ENCODE measurements at regions not wholly inside any gene's neighbourhood (a gene's known extent, or its start where the extent isn't known, plus 50 kb on each side); places are given as distances from the start of the nearest gene placed in this dataset.
"Not testable (repeated sequence)": the region's sequence is repeated elsewhere in the genome, so short reads cannot be mapped to it uniquely, and the experiment has no call there.

- Mint-ChIP-seq H3K4me1 (ENCODE audit: unreplicated experiment) (peaks cover 64% of the 10 kb centered on the region), H3K27ac (ENCODE audit: unreplicated experiment) (peak overlapping the region; percentile 67), H3K9me3 (ENCODE audit: unreplicated experiment) (peaks cover 4% of the 10 kb centered on the region), H3K4me3 (ENCODE audit: unreplicated experiment) (no peak overlapping the region), H3K27me3 (ENCODE audit: unreplicated experiment) (no peaks in the 10 kb centered on the region), H3K36me3 (ENCODE audit: unreplicated experiment) (no peaks in the 10 kb centered on the region)
- no peak for DNase-seq (ENCODE audit: extremely low spot score, unreplicated experiment)
- TF ChIP-seq CTCF (IDR thresholded peaks at IDR 0.05): no peak
Observed at GRCh38 chr3:89955156-89955555, 847.7 kb downstream of the EPHA3 start.

GRCh38 chr3:89957451-89957850, 850.0 kb downstream of the EPHA3 start:
- DNase-seq (ENCODE audit: extremely low spot score, unreplicated experiment): no peak
- H3K27me3 Mint-ChIP-seq (ENCODE audit: unreplicated experiment): no peaks in the 10 kb centered on the region
- H3K4me1 Mint-ChIP-seq (ENCODE audit: unreplicated experiment): peaks cover 54% of the 10 kb centered on the region
- H3K27ac Mint-ChIP-seq (ENCODE audit: unreplicated experiment): peak overlapping the region; percentile 82
- H3K4me3 Mint-ChIP-seq (ENCODE audit: unreplicated experiment): peak overlapping the region; percentile 35
- H3K9me3 Mint-ChIP-seq (ENCODE audit: unreplicated experiment): peaks cover 4% of the 10 kb centered on the region
- no peaks in the 10 kb centered on the region for H3K36me3 Mint-ChIP-seq (ENCODE audit: unreplicated experiment)
- no peak for TF ChIP-seq CTCF (IDR thresholded peaks at IDR 0.05)

- H3K4me3 Mint-ChIP-seq (ENCODE audit: unreplicated experiment); H3K36me3 Mint-ChIP-seq (ENCODE audit: unreplicated experiment); H3K9me3 Mint-ChIP-seq (ENCODE audit: unreplicated experiment); DNase-seq (ENCODE audit: extremely low spot score, unreplicated experiment); H3K27me3 Mint-ChIP-seq (ENCODE audit: unreplicated experiment): not testable (repeated sequence)
- H3K4me1 Mint-ChIP-seq (ENCODE audit: unreplicated experiment): peaks cover 50% of the 10 kb centered on the region
- peak; percentile 31 for TF ChIP-seq CTCF (IDR thresholded peaks at IDR 0.05)
- peak overlapping the region; percentile 82 for H3K27ac Mint-ChIP-seq (ENCODE audit: unreplicated experiment)
Observed at GRCh38 chr3:89958163-89958562, 850.7 kb downstream of the EPHA3 start.

GRCh38 chr3:89964347-89964746, 856.9 kb downstream of the EPHA3 start:
- no peak for TF ChIP-seq CTCF (IDR thresholded peaks at IDR 0.05)
- Mint-ChIP-seq H3K36me3 (ENCODE audit: unreplicated experiment) (peaks cover 3% of the 10 kb centered on the region), H3K27ac (ENCODE audit: unreplicated experiment) (peak overlapping the region; percentile 85), H3K4me1 (ENCODE audit: unreplicated experiment) (peaks cover 34% of the 10 kb centered on the region), H3K9me3 (ENCODE audit: unreplicated experiment) (peaks cover 9% of the 10 kb centered on the region), H3K4me3 (ENCODE audit: unreplicated experiment) (no peak overlapping the region), H3K27me3 (ENCODE audit: unreplicated experiment) (no peaks in the 10 kb centered on the region)
- no peak for DNase-seq (ENCODE audit: extremely low spot score, unreplicated experiment)

GRCh38 chr3:89966877-89967665, 859.6 kb downstream of the EPHA3 start:
- Mint-ChIP-seq H3K27ac (ENCODE audit: unreplicated experiment) (no peak overlapping the region), H3K36me3 (ENCODE audit: unreplicated experiment) (peaks cover 3% of the 10 kb centered on the region), H3K4me1 (ENCODE audit: unreplicated experiment) (peaks cover 43% of the 10 kb centered on the region), H3K27me3 (ENCODE audit: unreplicated experiment) (no peaks in the 10 kb centered on the region), H3K4me3 (ENCODE audit: unreplicated experiment) (no peak overlapping the region), H3K9me3 (ENCODE audit: unreplicated experiment) (peaks cover 9% of the 10 kb centered on the region)
- DNase-seq (ENCODE audit: extremely low spot score, unreplicated experiment): no peak
- no peak for TF ChIP-seq CTCF (IDR thresholded peaks at IDR 0.05)
